ENCODE measurements at regions not wholly inside any gene's neighbourhood (a gene's known extent, or its start where the extent isn't known, plus 50 kb on each side); places are given as distances from the start of the nearest gene placed in this dataset.

DNA sequence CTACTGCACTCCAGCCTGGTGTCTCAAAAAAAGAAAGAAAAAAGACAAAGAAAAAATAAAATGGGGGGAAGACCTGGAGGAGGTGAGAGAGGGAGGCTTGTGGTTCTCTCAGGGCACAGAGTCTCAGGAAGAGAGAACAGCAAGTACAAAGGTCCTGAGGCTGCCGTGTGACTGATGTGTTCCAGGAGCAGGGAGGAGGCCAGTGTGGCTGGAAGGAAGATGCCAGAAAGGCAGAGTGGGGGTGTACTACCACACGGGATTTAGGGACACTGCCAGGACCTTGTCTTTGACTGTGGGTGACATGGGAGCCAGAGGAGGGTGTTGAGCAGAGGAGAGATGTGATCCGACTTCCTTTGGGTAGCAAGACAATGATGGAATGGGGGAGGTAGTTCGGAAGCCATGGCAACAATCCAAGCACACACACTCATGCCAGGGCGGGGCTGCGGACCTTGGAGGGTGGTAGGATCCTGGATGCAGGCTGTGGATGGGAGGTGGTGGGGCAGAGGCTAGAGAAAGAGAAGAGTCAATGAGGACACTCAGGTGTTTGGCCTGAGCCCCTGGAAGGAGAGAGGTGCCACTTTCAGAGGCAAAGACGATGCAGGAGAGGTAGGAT, 136.4 kb upstream of the PTPN1 start:
- intact Hi-C loops (cut with DNase I) = loop anchor here in 1 of 2 donors (10.0 kb wide), 1 partner anchor 179 kb away; the partner anchor contains the start of gene CEBPB
- DNase-seq (ENCODE audit: low spot score) = no peak

DNA sequence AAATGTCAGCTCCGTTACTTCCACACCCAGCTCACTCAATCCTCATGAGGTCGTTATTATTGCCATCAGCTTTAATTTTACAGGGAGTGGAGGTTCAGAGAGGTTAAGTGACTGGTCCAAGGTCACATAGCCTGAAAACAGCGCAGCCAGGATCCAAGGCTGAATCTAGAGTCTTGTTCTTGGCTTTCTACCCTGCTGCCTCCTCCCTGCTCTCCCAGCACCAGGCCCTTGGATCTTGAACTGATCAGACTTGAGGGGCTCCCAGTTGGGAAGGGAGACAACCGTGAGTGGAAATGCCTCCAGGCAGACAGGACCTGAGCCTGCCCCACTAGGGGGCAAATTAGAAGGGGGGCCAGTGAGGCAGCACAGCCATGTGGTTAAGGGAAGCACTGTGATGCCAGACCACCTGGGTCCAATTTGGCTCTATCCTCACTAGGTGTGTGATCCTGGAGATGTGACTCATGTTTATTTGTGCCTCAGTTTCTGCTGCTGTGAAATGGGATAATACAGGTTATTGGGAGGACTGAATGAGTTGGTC, 135.6 kb upstream of the PTPN1 start:
- DNase-seq (ENCODE audit: low spot score) = no peak
- intact Hi-C loops (cut with DNase I) = loop anchor here in 1 of 2 donors (10.0 kb wide), 1 partner anchor 180 kb away; the partner anchor contains the start of gene CEBPB

DNA sequence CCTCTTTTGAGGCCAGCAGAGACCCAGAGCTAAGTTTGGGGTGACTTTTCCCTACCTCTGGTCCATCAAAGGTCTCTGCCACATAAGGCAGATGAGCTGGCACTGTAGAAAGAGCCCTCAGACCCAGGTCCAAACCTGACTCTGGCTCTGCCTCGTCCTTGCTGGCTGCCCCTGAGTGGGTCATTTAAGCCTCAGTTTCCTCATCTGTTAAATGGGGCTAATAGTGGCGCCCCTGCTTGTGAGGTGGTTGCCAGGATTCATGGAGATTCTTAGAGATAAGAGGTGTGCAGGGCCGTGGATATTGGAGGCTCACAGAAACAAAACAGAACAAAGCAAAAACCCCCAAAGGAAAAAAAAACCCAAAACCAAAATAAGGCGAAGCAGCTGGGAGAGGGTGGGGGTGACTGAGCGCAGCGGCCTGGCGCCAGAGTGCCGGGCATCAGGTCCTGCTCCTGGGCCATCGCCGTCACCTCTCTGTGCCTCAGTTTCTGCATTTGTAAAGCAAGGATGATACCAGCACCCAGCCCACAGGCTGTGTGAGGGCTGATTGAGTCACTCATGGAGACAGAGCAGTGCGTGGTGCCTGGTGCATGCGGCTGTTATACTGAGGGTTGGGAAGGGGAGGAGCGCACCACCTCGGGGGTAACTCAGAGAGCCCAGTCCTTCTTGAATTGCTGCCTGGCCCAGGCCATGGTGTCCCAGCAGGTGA, 133.8 kb upstream of the PTPN1 start:
- DNase-seq (ENCODE audit: low spot score) = no peak
- intact Hi-C loops (cut with DNase I) = loop anchor here in 1 of 2 donors (10.0 kb wide), 1 partner anchor 182 kb away; the partner anchor contains the start of gene CEBPB

DNA sequence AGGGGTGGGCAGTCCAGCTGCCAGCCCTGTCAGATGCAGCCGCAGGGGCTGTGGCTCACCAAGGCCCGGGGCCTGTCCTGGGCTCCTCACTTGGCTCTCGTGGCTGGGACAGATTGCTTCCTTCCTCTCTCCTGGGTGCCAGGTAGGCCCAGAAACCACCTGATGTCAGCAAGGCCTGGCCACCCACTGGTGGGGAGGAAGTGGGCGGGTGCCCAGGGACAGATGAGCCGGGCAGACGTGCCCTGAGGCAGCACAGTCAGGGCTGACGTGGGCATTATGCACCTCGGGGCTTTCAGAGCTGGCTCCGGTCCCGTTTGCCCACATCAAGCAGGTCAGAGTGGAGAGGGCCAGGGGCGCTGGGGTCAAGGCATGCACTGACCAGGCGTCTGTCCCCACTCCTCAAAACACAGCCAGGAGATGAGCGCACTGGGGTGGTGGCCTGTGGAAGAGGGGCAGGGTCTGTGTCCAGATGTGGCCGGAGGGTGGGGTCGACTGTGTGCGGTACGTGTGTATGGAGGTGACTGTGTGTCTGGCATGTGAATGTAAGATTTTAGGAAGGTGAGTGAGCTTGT, 133.2 kb upstream of the PTPN1 start:
- intact Hi-C loops (cut with DNase I) = loop anchor here in 1 of 2 donors (10.0 kb wide), 1 partner anchor 182 kb away; the partner anchor contains the start of gene CEBPB
- no peak for DNase-seq (ENCODE audit: low spot score)

DNA sequence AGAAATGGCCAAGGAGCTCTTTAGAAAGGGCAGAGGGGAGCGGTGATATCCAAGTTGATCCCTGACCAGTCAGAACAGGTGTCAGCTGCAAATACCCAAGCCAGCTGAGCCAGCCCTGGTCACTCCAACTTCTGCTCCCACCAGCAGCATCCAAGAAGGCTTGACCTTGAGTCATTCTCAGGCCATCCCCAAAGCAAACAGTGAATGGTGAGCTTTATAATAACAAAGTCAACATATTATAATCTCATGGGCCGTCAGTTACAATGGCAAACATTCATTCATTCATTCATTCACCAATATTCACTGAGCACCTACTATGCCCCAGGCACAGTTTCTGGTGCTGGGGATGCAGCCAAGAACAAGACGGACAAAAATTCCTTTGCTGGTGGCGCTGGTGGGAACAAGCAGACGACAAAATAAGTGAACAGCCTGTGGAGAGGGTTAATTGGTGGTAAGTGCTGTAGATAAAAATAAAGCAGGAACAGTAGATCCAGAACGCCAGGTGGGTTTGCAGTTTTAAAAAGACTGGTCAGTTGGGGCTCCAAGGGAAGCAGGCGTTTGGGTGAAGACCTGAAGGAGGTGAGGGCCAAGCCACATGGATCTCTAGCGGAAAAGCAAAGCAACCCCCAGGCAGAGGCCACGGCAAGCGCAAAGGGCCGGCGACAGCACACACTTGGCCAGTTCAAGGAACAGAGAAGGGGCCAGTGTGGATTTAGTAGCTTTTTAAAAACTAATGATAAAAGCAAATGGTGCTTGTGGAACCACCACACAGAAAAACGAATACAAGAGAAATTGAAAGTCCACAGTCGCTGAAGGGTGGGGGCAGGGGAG, 131.8 kb upstream of the PTPN1 start:
- no peak for DNase-seq (ENCODE audit: low spot score)
- intact Hi-C loops (cut with DNase I) = loop anchor here in 1 of 2 donors (10.0 kb wide), 1 partner anchor 184 kb away; the partner anchor contains the start of gene CEBPB

DNA sequence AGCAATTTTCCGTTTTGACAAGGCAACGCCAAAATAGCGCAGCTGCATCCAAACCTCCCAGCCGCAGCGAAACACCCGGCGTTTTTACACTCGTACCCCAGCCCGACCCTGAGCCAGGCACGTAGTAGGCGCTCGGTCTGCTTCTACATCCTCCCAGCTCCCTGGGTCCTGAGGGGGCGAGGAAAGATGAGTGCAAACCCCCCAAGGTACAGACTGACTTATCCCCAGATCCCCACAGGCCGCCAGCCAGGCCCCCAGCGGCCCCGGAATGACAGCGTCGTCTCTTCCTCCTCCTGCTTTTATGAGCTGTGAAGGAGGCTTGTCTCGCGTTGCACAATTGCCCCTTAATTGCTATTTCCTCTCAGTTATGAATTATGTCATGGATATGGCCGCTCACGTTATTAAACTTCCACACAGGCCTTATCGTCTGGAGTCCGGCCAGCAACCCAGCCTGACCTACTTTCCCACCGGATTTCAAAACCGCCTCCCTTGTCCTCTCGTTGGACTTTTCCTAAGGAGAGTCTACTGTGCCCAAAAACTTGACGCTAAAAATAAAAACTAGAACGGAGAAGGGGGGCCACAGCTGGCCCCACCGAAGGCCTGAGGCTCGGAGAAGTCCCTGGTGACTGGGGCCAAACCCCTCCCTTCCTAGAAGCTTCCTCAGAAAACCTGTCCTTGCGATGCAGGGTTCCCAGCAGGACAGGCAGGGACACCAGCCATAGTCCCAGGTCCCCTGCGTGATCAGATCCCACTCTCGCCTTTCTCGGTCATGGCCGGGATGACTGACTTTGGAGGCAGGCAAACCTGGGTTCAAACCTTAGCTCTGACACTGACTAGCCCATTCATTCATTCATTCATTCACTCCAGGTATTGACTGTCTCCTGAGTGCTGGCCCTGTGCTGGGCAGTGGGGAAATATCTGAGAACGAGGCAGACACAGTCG, 130.9 kb upstream of the PTPN1 start:
- peak; percentile 96 for DNase-seq (ENCODE audit: low spot score)
- intact Hi-C loops (cut with DNase I) = loop anchor here in 1 of 2 donors (10.0 kb wide), 1 partner anchor 185 kb away; the partner anchor contains the start of gene CEBPB

DNA sequence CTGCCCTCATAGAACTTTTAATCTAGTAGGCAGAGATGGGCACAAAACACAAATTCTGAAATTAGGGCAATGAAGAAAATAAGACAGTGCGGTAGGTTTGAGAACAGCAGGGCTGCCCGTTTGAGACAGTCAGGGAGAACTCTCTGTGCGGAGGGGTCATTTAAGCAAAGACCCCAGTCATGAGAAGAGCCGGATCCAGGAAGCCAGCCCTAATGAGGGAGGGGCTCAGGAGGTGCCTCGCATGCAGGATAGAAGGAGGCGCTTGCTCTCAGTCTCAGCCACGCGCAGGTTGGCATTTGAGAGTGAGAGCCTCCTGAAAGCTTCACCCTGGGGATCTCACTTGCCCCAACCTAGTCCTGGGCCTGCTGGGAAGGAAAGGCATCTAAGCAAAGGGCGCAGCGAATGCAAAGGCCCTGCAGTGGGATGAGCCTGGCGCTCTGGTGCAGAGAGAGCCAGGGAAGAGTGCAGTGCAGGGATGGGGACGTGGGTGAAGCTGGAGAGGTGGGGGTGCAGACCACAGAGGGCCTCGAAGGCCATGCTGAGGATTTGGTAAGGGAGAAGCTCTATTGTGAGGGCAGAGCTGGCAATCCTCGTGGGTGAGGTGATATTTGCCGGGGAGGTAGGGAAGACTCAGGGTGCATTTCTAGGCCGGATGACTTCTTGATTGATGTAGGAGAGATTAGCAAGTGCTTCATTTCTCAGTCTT, 130.0 kb upstream of the PTPN1 start:
- DNase-seq (ENCODE audit: low spot score) = no peak
- intact Hi-C loops (cut with DNase I) = loop anchor here (5.0 to 10.0 kb wide), 4 partner anchors 85 to 188 kb away; partner anchors contain the start of gene CEBPB (in 2 of the 2)

DNA sequence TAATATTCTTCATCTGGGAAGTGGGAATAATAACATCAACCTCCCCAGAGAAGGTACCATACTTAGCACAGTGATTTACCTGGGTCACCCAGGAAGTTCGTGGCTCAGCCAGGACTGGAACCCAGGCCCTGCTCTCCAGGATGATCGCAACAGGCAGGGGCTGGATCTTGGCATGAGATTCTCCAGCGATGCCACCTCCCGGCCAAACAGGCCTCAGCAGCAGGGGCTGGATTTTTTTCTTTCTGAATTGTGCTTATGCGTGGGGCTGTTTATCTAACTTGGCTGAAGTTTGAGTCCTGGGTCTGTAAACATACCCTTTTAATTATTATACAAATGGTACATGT, 129.5 kb upstream of the PTPN1 start:
- intact Hi-C loops (cut with DNase I) = loop anchor here (5.0 to 10.0 kb wide), 3 partner anchors 86 to 188 kb away; partner anchors contain the start of gene CEBPB (in 1 of the 2)
- DNase-seq (ENCODE audit: low spot score) = no peak

DNA sequence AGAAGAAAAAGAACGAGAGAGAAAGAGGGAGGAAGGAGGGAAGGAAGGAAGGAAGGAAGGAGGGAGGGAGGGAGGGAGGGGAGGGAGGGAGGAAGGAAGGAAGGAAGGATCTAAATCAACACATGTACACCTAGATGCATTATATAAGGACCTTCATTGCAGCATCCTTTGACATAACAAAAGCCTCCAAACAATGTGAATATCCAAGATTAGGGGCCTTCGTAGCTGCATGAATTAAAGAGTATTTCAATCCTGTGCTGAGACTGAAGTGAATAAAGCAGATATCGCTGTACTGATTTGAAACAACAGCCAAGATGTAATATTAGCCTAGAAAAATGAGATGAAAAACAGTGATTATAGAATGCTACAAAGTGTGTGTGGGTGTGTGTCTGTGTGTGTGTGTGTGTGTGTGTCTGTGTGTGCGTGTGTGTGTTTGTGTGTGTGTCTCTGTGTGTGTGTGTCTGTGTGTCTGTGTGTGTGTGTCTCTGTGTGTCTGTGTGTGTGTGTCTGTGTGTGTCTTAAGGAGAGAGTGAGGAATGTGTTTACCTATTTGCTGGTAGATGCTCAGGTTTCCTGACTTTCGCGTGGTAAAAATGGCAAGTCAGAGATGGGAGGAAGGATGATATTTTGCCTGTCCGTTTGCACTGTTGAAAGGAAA, 129.0 kb upstream of the PTPN1 start:
- intact Hi-C loops (cut with DNase I) = loop anchor here (5.0 to 10.0 kb wide), 3 partner anchors 86 to 189 kb away; partner anchors contain the start of gene CEBPB (in 1 of the 2)
- DNase-seq (ENCODE audit: low spot score) = no peak

DNA sequence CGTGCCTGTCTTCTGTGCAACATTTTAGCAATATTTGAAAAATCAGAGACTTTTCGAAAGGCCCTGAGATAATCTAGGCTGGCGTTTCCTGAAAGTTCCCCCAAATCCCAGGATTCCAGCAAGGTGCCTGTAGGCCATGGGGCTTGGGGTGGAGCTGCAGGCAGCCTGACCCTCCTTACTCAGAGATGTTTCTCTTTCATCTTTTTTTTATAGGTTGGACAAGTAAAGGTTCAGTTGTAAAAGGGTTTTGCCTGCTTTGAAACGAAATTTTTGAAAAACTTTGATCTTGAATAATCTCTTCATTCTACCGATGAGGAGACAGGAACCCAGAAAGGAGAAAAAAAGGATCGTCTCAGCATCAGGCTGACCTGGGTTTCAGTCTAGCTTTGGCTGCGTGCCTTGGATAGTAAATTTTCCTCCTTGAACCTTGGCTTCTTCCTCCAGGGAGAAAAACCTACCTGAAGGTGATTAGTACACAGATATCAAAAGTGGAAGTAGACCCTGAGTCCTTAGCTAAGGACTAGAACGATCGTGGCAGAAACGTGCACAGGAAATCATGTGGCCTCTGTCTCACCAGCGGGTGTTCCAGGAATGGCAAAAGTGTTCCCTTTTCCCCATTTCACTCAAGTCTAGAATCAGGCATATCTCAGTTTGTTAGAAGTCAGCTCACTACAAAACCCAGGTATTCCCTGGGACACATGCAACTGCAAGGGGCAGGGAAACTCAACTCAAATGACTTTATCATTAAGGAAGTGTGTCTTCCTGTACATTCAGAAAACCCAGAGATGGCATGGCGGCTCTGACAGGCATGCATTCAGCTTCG, 128.2 kb upstream of the PTPN1 start:
- no peak for DNase-seq (ENCODE audit: low spot score)
- intact Hi-C loops (cut with DNase I) = loop anchor here (5.0 to 10.0 kb wide), 3 partner anchors 87 to 190 kb away; partner anchors contain the start of gene CEBPB (in 1 of the 2)

DNA sequence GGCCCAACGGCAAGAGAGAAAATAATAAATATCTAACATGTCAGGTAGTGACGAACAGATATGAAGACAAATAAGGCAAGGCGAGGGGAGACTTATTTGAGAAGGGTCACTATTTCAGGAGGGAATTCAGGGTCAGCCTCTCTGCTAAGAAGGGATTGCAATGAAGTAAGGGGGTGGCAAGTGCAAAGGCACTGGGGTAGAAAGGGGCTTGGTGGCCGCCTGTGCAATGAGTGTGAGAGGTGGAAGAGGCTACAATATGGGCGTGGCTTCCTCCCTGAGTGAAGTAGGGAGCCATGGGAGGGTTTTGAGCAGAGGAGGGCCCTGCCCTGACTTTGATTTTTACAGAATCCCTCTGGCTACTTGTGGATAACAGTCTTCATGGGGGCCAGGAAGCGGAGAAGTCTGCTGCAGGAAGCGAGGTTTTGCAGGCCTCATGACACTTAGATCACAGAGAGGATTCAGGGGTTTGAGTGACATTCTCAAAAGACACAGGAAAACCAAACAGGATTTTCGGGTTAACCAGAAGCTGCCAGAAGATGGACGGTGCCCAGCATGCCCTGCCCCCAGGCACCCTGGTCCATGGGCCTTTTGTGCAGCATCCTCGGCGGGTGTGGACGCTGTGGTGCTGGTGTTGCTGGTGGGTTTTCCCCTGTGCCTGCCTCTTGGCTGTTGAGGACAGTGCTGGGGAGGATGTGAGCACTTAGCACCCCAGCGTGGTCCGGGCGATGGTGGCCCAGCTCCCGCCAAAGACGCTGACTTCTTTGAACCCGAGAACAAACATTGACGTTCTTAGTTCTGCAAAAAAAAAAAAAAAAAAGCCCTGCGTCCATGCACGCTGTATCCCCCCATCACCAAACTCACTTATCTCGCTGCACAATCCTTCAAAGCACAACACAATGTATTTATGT, 124.2 kb upstream of the PTPN1 start:
- DNase-seq (ENCODE audit: low spot score) = no peak
- intact Hi-C loops (cut with DNase I) = loop anchor here in 1 of 2 donors (10.0 kb wide), 1 partner anchor 91 kb away; no protein-coding TSS in a partner anchor

DNA sequence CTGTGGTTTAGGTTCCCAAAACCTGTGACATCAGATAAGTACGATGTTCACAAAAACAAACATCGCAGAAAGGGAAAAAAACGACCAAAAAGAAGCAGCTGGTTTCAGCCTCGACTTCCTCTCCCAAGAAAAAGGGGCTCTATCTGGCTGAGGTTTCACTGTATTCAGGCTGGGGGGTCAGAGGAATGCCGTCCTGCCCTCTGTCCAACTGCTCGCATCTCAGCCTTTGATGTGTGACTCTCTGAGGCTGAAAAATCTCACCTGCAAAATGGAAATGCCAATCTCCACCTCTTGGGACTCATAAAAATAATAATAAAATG, 123.6 kb upstream of the PTPN1 start:
- intact Hi-C loops (cut with DNase I) = loop anchor here in 1 of 2 donors (10.0 kb wide), 1 partner anchor 92 kb away; no protein-coding TSS in a partner anchor
- DNase-seq (ENCODE audit: low spot score) = no peak

DNA sequence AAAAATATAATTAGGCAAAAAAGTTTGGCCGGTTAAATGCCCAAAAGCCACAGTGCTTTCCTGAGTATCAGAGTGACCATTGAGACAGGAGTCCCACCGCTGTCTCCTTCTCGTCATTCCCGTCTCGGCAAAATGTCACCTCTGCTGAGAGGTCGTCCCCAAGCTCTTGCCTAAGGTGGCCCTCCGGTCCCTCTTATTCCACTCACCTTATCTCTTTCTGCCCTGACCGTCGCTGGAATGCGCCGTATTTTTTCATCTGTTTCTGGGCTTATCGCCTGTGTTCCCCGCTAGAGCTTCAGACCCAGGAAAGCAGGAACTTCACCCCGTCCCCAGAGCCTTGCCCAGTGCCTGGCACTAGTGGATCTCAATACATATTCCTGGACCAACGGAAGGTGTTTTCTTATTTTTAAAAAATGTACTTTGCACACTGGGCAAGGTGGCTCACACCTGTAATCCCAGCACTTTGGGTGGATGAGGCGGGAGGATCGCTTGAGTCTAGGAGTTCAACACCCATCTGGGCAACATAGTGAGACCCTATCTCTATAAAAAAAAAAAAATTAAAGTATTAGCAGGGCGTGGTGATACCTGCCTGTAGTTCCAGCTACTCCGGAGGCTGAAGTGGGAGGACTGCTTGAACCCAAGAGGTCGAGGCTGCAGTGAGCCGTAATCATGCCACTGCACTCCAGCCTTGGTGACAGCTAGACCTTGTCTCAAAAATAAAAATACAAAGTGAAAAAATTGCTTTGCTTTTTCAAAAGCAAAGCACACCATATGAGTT, 122.8 kb upstream of the PTPN1 start:
- no peak for DNase-seq (ENCODE audit: low spot score)
- intact Hi-C loops (cut with DNase I) = loop anchor here in 1 of 2 donors (10.0 kb wide), 1 partner anchor 93 kb away; no protein-coding TSS in a partner anchor

DNA sequence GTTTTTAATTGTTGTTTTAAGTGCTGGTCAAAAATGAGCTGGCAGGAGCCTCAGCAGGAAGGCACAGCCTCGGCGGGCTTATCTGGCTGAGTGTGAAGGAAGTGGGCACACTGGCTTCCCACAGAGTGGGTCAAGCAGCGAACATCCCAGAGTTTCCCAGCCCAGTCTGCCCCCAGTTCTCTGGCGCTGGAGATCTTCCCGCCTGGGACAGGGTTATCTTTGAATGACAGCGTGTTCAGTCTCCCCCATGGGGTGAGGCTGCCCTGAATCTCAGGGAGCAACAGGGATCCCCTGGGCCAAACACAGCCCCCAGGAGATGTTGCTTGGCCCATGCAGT, 122.2 kb upstream of the PTPN1 start:
- intact Hi-C loops (cut with DNase I) = loop anchor here in 1 of 2 donors (10.0 kb wide), 1 partner anchor 93 kb away; no protein-coding TSS in a partner anchor
- DNase-seq (ENCODE audit: low spot score) = no peak

Measured in posterior vena cava (tissue), 2 donors.